IPS-NIHi11 (cell line): ENCODE measurements at regions not wholly inside any gene's neighbourhood (a gene's known extent, or its start where the extent isn't known, plus 50 kb on each side); places are given as distances from the start of the nearest gene placed in this dataset.

Source experiments
- DNase-seq: peaks from one replicate; pipeline ENCODE4 v3.0.0; 2012; ENCODE audit warnings: mixed read lengths, low spot score

GRCh38 chr1:25001125-25001915, 71.2 kb upstream of the RUNX3 start:
- no peak for DNase-seq

- DNase-seq = no peak
These were observed 69.8 kb upstream of the RUNX3 start for GRCh38 chr1:24999906-25000305.

- no peak for DNase-seq
These were observed 69.3 kb upstream of the RUNX3 start for GRCh38 chr1:24999426-24999825.

- no peak for DNase-seq
These were observed 68.6 kb upstream of the RUNX3 start for GRCh38 chr1:24998563-24999245.

GRCh38 chr1:24996983-24997893, 67.2 kb upstream of the RUNX3 start:
- DNase-seq = no peak

- DNase-seq = no peak
These were observed 66.4 kb upstream of the RUNX3 start for GRCh38 chr1:24996456-24996855.

- no peak for DNase-seq
These were observed 65.6 kb upstream of the RUNX3 start for GRCh38 chr1:24995661-24996060.

GRCh38 chr1:24995140-24995539, 65.1 kb upstream of the RUNX3 start:
- DNase-seq = no peak

GRCh38 chr1:24993871-24994580, 64.0 kb upstream of the RUNX3 start:
- DNase-seq = no peak

- DNase-seq = no peak
These were observed 62.7 kb upstream of the RUNX3 start for GRCh38 chr1:24992761-24993211.

GRCh38 chr1:24992124-24992760, 62.2 kb upstream of the RUNX3 start:
- DNase-seq = no peak

- DNase-seq = no peak
These were observed 61.6 kb upstream of the RUNX3 start for GRCh38 chr1:24991697-24992096.

GRCh38 chr1:24990779-24991641, 60.9 kb upstream of the RUNX3 start:
- no peak for DNase-seq

- DNase-seq = no peak
These were observed 60.1 kb upstream of the RUNX3 start for GRCh38 chr1:24990136-24990535.

GRCh38 chr1:24989082-24989481, 59.0 kb upstream of the RUNX3 start:
- no peak for DNase-seq

- DNase-seq = no peak
These were observed 58.5 kb upstream of the RUNX3 start for GRCh38 chr1:24988558-24988912.

GRCh38 chr1:24987875-24988557, 57.9 kb upstream of the RUNX3 start:
- DNase-seq = no peak

- DNase-seq = no peak
These were observed 57.3 kb upstream of the RUNX3 start for GRCh38 chr1:24987424-24987823.

- DNase-seq = no peak
These were observed 56.4 kb upstream of the RUNX3 start for GRCh38 chr1:24986372-24986965.
